Activated T-cell treated with anti-CD3 and anti-CD28 coated beads, Interleukin-2, amount 50 U/mL, for 72 hours (primary cell): ENCODE measurements at regions not wholly inside any gene's neighbourhood (a gene's known extent, or its start where the extent isn't known, plus 50 kb on each side); places are given as distances from the start of the nearest gene placed in this dataset.
"Not testable (repeated sequence)": the region's sequence is repeated elsewhere in the genome, so short reads cannot be mapped to it uniquely, and the experiment has no call there.

Source experiments
- ATAC-seq, 2 donors: fragments of 150-1000 bp; cut with Tn5 transposase; replicated peaks in 1 of 2; 2 replicates each; pipeline ENCODE4 v1.10.0; 2021; ENCODE audit warnings: moderate library complexity in 2 of 2, mild to moderate bottlenecking in 1 of 2
- DNase-seq, 2 donors: peaks; one replicate each; pipeline ENCODE4 v3.0.0; 2021 to 2022; ENCODE audit warnings: mixed read lengths in 1 of 2
- H3K27ac Mint-ChIP-seq: one replicate; pipeline ENCODE4 v1.8.0; 2022; ENCODE audit warnings: mild to moderate bottlenecking, moderate library complexity, mixed read lengths
- H3K27me3 Mint-ChIP-seq: one replicate; pipeline ENCODE4 v1.8.0; 2022; ENCODE audit warnings: low read depth, mixed read lengths
- H3K36me3 Mint-ChIP-seq, 2 donors: one replicate each; pipeline ENCODE4 v1.8.0; 2022; ENCODE audit warnings: mixed read lengths in 2 of 2, mild to moderate bottlenecking in 1 of 2; ENCODE audit not compliant: insufficient read depth in 2 of 2
- H3K4me1 Mint-ChIP-seq: one replicate; pipeline ENCODE4 v1.8.0; 2022; ENCODE audit warnings: low read depth, mixed read lengths
- H3K4me3 Mint-ChIP-seq, 2 donors: one replicate each; pipeline ENCODE4 v1.8.0; 2022; ENCODE audit warnings: mild to moderate bottlenecking in 2 of 2, mixed read lengths in 2 of 2, moderate library complexity in 2 of 2
- H3K9me3 Mint-ChIP-seq, 2 donors: one replicate each; pipeline ENCODE4 v1.8.0; 2022; ENCODE audit warnings: mixed read lengths in 2 of 2

DNA sequence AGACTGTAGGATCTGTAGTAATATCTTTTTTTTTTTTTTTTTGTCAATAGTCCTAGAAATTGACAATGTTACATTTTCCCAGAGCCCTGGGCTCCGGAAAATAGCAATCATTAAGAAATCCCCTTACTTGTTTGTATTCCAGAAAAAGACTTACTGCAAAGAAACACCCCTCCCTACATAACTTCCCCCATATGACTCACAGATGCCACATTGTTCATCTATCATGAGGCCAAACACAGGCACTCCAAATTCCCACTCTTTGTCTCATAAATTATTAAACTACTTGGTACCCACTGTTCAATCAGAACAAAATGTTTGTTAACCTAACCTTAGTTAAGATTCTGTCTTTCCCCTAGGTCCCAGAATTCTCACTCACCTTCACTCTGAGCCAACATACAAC lies 53.5 kb downstream of the TEX51 start:
- peaks cover 18% of the 10 kb centered on the region for H3K27me3 Mint-ChIP-seq
- no peak overlapping the region for H3K4me3 Mint-ChIP-seq
- H3K36me3 Mint-ChIP-seq, result no peaks in the 10 kb centered on the region
- no peak overlapping the region for H3K27ac Mint-ChIP-seq
- ATAC-seq (no peak), DNase-seq (no peak)
- H3K9me3 Mint-ChIP-seq, result no peaks in the 10 kb centered on the region
- no peaks in the 10 kb centered on the region for H3K4me1 Mint-ChIP-seq

GRCh38 chr2:126953483-126953882 lies 54.8 kb downstream of the TEX51 start:
- no peaks in the 10 kb centered on the region for H3K9me3 Mint-ChIP-seq
- ATAC-seq, result no peak
- no peaks in the 10 kb centered on the region for H3K36me3 Mint-ChIP-seq
- DNase-seq, result no peak
- H3K27ac Mint-ChIP-seq, result no peak overlapping the region
- H3K4me1 Mint-ChIP-seq, result no peaks in the 10 kb centered on the region
- H3K4me3 Mint-ChIP-seq, result no peak overlapping the region
- peaks cover 12% of the 10 kb centered on the region for H3K27me3 Mint-ChIP-seq

- Mint-ChIP-seq H3K36me3 (no peaks in the 10 kb centered on the region), H3K27me3 (peaks cover 11% of the 10 kb centered on the region), H3K27ac (no peak overlapping the region), H3K9me3 (no peaks in the 10 kb centered on the region), H3K4me3 (no peak overlapping the region), H3K4me1 (no peaks in the 10 kb centered on the region)
- ATAC-seq (no peak), DNase-seq (no peak)
These were observed 56.1 kb downstream of the TEX51 start for GRCh38 chr2:126954831-126955230.

- not testable (repeated sequence) for DNase-seq, H3K4me3 Mint-ChIP-seq, H3K27ac Mint-ChIP-seq, H3K4me1 Mint-ChIP-seq, ATAC-seq, H3K9me3 Mint-ChIP-seq, H3K36me3 Mint-ChIP-seq
- H3K27me3 Mint-ChIP-seq, result peaks cover 23% of the 10 kb centered on the region
These were observed 58.1 kb downstream of the TEX51 start for GRCh38 chr2:126956773-126957172.

- no peak for DNase-seq
- H3K27me3 Mint-ChIP-seq, result peaks cover 44% of the 10 kb centered on the region
- no peak overlapping the region for H3K4me3 Mint-ChIP-seq
- H3K9me3 Mint-ChIP-seq, result peaks cover 0 to 4% of the 10 kb centered on the region in 2 donors
- ATAC-seq, result no peak
- no peak overlapping the region for H3K27ac Mint-ChIP-seq
- peaks cover 2% of the 10 kb centered on the region in 2 donors for H3K36me3 Mint-ChIP-seq
- no peaks in the 10 kb centered on the region for H3K4me1 Mint-ChIP-seq
These were observed 64.7 kb downstream of the TEX51 start for GRCh38 chr2:126963390-126963789.

DNA sequence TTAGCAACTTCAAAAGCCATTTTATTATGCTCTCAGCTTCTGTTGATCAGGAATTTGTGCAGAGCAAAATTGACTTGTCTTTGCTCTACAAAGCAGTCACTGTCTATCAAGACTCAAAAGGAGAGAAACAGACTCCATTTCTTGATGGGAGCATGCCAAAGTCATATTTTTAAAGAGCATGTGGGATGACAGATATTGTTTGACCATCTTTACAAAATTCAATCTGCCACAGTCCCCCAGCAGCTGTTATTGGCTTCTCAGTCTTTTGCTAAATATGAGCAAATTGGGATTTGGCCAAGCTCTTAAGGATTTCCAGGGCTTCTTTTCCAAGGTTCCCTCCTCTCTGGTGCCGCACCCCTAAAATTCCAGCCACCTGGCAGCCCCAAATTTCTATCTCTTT lies 67.9 kb downstream of the TEX51 start:
- Mint-ChIP-seq H3K27me3 (peaks cover 53% of the 10 kb centered on the region), H3K9me3 (no peaks in the 10 kb centered on the region)

GRCh38 chr2:126970583-126970982 lies 71.9 kb downstream of the TEX51 start:
- H3K4me1 Mint-ChIP-seq, result peaks cover 8% of the 10 kb centered on the region
- H3K36me3 Mint-ChIP-seq, result no peaks in the 10 kb centered on the region
- no peak for ATAC-seq
- DNase-seq, result no peak
- peak overlapping the region in 1 of 2 donors; percentile 13 for H3K4me3 Mint-ChIP-seq
- no peaks in the 10 kb centered on the region for H3K9me3 Mint-ChIP-seq
- peaks cover 59% of the 10 kb centered on the region for H3K27me3 Mint-ChIP-seq
- H3K27ac Mint-ChIP-seq, result no peak overlapping the region

More for the DNA sequence above, 67.9 kb downstream of the TEX51 start:
- DNase-seq, result no peak
- no peak overlapping the region for H3K27ac Mint-ChIP-seq
- no peaks in the 10 kb centered on the region for H3K4me1 Mint-ChIP-seq
- H3K36me3 Mint-ChIP-seq, result peaks cover 0 to 2% of the 10 kb centered on the region in 2 donors
- no peak overlapping the region for H3K4me3 Mint-ChIP-seq
- ATAC-seq, result no peak

DNA sequence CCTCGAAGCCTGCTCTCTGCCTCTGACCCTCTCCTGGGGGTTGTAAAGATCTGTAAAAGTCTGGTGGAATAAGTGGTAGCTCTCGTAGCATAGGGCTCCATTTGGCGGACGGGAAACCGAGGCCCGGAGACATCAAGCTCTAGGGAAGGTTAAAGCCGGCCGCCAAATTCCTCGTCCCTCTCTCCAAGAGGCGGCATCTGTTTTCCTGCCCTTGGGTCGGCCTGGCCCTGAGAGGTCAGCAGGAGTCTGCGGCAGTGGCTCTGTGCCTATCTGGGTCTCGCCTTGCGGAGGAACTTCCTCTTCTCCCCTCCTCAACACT lies 72.4 kb downstream of the TEX51 start:
- Mint-ChIP-seq H3K27me3 (peaks cover 54% of the 10 kb centered on the region), H3K27ac (no peak overlapping the region), H3K9me3 (no peaks in the 10 kb centered on the region), H3K4me3 (no peak overlapping the region), H3K4me1 (peaks cover 8% of the 10 kb centered on the region), H3K36me3 (no peaks in the 10 kb centered on the region)
- ATAC-seq (no peak), DNase-seq (no peak)

DNA sequence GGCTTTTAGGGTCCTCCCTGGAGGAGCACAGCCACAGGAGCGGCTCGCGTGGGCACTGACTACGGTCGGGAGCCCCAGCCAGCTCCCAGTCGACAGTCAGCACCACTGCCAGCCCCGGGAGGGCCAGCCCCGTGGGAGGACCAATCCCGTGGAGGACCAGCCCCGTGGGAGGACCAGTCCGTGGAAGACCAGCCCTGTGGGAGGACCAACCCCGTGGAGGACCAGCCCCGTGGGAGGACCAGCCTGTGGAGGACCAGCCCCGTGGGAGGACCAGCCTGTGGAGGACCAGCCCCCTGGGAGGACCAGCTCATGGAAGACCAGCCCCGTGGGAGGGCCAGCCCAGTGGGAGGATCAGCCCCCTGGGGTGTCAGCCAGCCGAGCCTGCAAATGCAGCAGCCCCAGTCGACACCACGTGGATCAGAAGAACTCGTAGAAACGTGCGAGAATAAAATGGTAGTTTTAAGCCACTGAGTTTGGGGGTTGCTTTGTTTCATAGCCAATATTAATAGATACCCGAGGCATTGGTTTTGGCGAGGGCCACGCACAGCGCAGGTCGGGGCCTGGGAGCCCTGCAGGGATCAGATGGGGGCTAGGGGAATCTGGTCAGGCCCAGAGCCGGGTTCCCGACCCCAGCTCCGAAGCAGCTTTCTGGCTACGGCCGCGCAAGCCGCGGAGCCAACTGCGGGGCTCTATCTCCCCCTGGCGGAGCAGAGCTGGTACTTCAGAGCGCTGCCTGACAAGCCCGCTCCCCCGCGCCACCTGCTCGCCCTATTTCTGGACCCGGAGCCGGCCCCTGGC lies 73.0 kb downstream of the TEX51 start:
- DNase-seq (peak; percentile 72 to 73), ATAC-seq (peak; percentile 86 to 88)
- Mint-ChIP-seq H3K4me3 (peak overlapping the region; percentile 66 to 69), H3K9me3 (no peaks in the 10 kb centered on the region), H3K36me3 (no peaks in the 10 kb centered on the region), H3K4me1 (peaks cover 8% of the 10 kb centered on the region), H3K27me3 (peaks cover 49% of the 10 kb centered on the region), H3K27ac (no peak overlapping the region)

DNA sequence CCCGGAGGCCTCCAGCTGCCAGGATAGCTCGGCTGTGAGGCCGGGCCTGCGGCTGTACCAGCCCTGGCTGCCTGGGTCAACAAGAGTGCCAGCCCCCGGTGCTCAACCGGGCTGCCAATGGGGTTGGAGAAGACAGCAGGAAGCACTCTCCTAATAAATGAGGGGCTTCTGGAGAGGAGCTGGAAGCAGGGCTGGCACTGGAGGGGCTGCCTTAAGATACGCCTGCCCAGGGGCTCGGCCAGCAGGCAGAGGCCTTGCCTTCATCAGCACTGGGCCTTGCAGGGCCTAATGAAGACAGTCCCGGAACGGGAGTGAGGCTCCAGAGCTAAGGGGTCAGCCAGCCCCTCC lies 73.6 kb downstream of the TEX51 start:
- Mint-ChIP-seq H3K9me3 (no peaks in the 10 kb centered on the region), H3K4me1 (peaks cover 8% of the 10 kb centered on the region), H3K27me3 (peaks cover 43% of the 10 kb centered on the region), H3K36me3 (no peaks in the 10 kb centered on the region), H3K4me3 (no peak overlapping the region), H3K27ac (no peak overlapping the region)
- ATAC-seq (peak in 1 of 2 donors; percentile 25), DNase-seq (no peak)

GRCh38 chr2:126973745-126974144 lies 75.1 kb downstream of the TEX51 start:
- ATAC-seq, result no peak

GRCh38 chr2:126975671-126976655 lies 77.3 kb downstream of the TEX51 start:
- no peak overlapping the region for H3K4me3 Mint-ChIP-seq
- H3K27me3 Mint-ChIP-seq, result peaks cover 14% of the 10 kb centered on the region
- peaks cover 17% of the 10 kb centered on the region for H3K4me1 Mint-ChIP-seq
- DNase-seq (no peak), ATAC-seq (no peak)
- H3K36me3 Mint-ChIP-seq, result no peaks in the 10 kb centered on the region
- no peak overlapping the region for H3K27ac Mint-ChIP-seq
- H3K9me3 Mint-ChIP-seq, result no peaks in the 10 kb centered on the region

More at GRCh38 chr2:126973745-126974144, 75.1 kb downstream of the TEX51 start:
- Mint-ChIP-seq H3K27ac (no peak overlapping the region), H3K4me1 (peaks cover 17% of the 10 kb centered on the region), H3K36me3 (no peaks in the 10 kb centered on the region), H3K4me3 (no peak overlapping the region), H3K27me3 (peaks cover 31% of the 10 kb centered on the region), H3K9me3 (no peaks in the 10 kb centered on the region)
- no peak for DNase-seq

DNA sequence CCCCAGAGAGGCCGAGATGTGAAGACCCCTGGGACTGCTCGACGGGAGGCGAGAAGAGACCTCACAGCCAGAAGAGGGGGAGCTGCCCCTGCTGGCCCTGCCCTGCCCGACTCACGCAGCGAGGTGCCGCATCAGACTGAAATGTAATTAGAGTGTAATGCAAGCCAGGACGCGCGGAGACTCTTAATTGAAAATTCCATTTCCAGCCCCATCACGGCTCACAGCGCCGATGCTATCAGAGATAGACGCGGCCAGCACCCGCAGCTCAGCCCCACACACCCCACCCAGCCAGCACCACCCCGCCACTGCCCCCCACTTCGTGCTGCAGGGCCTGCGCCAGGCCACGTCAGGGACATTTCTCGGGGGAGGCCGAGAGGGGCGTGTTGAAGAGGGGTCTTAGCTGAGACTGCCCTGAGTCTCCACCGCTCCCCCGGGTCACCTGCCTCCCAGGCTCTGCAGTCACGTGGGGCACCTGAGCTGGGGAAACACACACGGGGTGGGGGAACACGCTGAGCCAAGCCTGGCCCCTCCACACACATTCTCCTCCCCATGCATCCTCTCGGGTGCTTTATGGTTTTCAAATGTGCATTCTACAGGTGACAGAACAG lies 78.1 kb downstream of the TEX51 start:
- no peak for DNase-seq
- Mint-ChIP-seq H3K36me3 (no peaks in the 10 kb centered on the region), H3K9me3 (no peaks in the 10 kb centered on the region), H3K4me1 (peaks cover 17% of the 10 kb centered on the region), H3K27me3 (peaks cover 14% of the 10 kb centered on the region), H3K27ac (no peak overlapping the region), H3K4me3 (no peak overlapping the region)
- no peak for ATAC-seq
